NCI-H1417 (cell line): ENCODE measurements at regions not wholly inside any gene's neighbourhood (a gene's known extent, or its start where the extent isn't known, plus 50 kb on each side); places are given as distances from the start of the nearest gene placed in this dataset.
"Not testable (repeated sequence)": the region's sequence is repeated elsewhere in the genome, so short reads cannot be mapped to it uniquely, and the experiment has no call there.

Source experiments
- DNase-seq, 3 experiments: peaks; one replicate each; lab custom pipeline; 2025; lab: John Stamatoyannopoulos, UW

GRCh38 chr4:33780952-33781791, 2463.1 kb downstream of the ARAP2 start:
- DNase-seq, result no peak

DNA sequence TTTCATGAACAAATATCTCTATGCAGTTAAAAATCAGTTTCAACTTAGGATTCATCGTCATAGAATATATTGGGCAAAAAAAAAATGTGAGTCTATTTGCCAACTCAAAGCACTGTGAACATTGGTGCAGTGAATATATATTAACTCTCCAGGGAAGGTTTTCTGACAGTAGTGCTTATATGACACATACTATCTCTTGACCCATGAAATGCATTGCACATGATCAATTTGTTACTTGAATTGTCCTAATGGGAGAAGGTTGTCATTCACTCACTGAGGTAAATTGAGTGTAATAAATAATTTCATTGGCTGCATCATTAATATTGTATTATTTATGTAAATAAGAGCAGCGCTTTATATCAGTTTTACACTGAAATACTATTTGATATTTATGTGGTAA, 2458.5 kb downstream of the ARAP2 start:
- DNase-seq, result no peak

DNA sequence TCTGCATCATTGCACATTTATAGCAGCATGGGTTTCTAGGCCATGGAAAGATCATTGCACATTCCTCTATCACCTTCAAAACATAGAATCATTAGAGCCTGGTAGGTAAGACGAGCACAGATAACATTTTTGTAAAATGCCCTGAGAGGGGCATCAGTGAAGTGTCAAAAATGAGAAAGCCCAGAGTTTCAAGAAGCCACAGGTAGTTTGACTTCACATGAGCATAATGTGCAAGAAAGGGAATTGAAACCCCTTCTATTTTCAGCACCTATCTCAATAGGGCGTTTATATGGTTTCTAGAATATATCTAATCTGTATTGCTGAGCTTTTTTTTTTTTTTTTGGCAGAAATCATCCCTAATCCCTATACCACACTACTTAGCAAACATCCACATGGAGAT, 2441.7 kb downstream of the ARAP2 start:
- no peak for DNase-seq

GRCh38 chr4:33825685-33826084, 2418.6 kb downstream of the ARAP2 start:
- no peak for DNase-seq

GRCh38 chr4:33829356-33829755, 2415.0 kb downstream of the ARAP2 start:
- not testable (repeated sequence) for DNase-seq

DNA sequence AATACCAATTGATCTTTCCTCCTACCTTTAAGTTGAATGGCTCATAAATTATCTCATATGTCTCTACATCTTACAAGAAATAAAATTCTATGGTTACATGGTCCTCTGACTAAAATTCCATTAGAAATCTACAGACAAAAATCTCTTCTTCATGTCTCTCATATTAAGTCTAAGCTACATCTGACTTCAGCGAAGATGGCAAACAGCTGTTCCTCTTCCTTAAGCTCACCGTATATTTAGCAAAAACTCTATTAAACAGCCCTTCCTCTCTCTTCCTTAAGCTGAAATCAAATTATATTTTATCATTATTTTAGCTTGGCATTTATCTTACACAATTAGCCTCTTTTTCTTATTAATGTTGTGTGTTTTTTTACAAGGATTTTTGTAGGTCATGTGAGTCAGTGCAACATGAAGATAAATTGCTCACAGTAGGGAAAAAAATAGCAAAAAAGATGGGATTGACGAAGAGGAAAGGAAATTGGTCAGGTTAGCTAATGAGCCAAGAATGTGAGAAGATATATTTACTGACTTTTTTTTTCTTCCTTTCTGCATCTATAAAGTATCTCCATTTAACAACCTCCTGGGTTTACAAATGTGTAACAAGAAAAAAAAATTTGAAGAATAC, 2412.8 kb downstream of the ARAP2 start:
- no peak for DNase-seq

DNA sequence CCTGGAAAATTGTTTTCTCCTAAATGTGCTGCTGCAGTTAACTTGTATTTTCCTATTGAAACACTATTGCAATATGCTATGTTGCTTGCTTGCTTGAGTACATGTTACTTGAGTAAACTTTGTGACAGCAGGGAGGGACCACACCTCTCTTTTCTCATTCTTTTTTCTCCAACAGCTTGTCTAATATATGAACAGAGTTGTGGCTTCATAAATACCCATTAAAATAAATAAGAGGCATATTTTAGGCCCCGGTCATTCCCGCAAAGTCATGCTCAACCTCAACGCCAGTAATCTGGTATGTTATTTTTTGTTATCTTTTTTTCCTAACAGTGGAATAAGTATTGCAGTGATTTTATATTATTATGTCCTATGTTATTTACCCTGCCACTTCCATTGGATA, 2408.6 kb downstream of the ARAP2 start:
- not testable (repeated sequence) for DNase-seq

DNA sequence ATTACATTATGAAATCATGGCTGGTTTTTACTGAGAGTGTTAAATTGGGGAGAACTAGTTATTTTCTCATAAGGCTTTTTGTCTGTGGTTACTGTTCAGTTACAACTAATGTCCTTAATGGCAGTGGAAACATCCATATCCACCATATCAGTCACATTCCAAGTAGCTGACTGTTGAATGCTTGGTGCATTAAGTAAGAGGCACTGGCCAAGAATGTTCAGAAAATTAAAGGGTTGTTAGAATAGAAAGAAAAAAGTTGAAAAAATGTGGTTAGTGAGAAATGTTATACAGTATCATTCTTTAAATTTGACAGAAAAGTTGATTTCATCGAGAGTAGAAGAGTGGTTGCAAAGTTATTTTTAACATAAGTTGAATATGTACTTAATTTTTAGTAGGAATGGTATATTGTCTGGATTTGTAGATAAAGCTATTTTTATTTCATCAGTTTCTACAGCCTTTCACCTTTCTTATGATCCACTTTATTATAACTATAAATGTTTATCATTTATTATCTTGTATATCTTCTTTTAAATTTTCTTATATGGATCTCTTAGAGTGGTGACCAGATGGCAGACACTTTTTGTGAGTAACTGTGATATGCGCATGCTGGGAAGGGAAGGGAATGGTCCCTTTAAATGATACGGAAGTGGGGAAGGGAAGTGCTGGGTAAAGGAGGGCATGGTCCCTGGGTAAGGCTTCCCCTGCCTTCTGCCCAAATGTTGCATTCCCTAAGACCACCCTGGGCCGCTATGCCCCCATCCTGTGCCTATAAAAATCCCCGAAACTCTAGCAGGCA, 2407.1 kb downstream of the ARAP2 start:
- no peak for DNase-seq

- no peak for DNase-seq
Measured at GRCh38 chr4:33841120-33841519, 2403.2 kb downstream of the ARAP2 start.

GRCh38 chr4:33850371-33850902, 2393.9 kb downstream of the ARAP2 start:
- no peak for DNase-seq

- DNase-seq, result not testable (repeated sequence)
Measured at GRCh38 chr4:33853670-33854069, 2390.6 kb downstream of the ARAP2 start.

DNA sequence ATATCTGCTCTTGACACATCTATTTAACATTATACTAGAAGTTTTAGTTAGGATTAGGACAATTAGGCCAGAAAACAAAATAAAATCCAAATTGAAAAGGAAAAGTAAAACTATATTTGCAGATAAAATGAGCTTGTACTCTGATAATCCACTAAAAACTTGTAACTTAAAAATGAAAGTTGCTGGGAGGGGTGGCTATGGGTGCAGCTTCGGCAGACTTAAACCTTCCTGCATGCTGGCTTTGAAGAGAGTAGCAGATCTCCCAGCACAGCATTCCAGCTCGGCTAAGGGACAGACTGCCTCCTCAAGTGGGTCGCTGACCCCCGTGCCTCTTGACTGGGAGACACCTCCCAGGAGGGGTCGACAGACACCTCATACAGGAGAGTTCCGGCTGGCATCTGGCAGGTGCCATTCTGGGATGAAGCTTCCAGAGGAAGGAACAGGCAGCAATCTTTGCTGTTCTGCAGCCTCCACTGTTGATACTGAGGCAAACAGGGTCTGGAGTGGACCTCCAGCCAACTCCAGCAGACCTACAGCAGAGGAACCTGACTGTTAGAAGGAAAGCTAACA, 2379.9 kb downstream of the ARAP2 start:
- no peak for DNase-seq

DNA sequence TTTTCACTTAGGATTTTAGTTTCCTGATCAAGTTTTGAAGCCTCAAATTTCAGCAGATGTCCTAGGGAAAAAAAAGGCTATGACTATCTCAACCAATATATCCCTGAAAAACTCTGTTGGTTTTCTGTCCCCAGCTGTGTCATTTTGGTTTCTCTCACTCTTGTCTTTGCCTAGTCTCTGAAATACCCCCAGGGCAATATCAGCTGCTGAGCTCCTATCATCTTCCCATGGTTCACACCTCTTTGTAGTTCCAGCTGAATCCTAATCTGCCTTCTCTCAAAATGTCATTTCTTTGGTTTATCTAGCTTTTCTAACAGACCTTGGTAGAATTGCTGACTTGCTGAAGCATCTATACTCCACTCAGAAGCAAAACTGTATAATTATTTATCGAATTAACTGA, 2370.5 kb downstream of the ARAP2 start:
- no peak for DNase-seq

GRCh38 chr4:33878710-33879109, 2365.6 kb downstream of the ARAP2 start:
- peak in 1 of 3 experiments; percentile 23 for DNase-seq

GRCh38 chr4:33881176-33881575, 2363.1 kb downstream of the ARAP2 start:
- DNase-seq, result no peak

GRCh38 chr4:33882246-33882990, 2361.9 kb downstream of the ARAP2 start:
- DNase-seq, result no peak

- DNase-seq, result no peak
Measured at GRCh38 chr4:33883111-33883510, 2361.2 kb downstream of the ARAP2 start.

DNA sequence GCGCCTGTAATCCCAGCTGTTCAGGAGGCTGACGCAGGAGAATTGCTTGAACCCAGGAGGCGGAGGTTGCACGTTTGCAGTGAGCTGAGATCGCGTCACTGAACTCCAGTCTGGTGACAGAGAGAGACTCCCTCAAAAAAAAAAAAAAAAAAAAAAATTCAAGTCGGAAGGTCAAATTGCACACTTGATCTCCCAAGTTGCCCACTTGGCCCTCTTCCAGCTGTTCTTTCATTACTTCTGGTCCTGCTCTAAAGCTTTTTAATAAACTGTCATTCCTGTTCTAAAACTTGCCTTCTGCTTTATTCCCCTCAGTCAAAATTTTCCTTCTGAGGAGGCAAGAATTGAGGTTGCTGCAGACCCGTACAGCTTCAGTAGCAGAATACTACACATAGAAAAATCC, 2358.0 kb downstream of the ARAP2 start:
- no peak for DNase-seq

DNA sequence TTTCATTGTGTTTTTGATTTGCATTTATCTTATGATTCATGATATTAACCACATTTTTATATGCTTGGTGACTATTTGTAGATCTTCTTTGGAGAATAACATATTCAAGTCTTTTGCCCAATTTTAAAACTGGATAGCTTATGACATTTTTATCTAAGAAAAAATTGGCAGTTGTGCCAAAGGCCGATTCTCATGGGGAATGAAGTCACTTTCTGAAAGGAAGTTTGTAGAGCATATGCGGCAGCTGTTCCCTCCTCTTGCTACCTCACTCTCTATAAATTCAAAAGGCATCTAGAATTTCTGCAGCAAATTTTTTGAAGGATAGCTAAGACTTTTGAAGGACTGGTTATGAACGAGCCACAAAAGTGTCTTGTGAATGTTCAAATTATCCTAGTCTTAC, 2353.5 kb downstream of the ARAP2 start:
- no peak for DNase-seq

DNA sequence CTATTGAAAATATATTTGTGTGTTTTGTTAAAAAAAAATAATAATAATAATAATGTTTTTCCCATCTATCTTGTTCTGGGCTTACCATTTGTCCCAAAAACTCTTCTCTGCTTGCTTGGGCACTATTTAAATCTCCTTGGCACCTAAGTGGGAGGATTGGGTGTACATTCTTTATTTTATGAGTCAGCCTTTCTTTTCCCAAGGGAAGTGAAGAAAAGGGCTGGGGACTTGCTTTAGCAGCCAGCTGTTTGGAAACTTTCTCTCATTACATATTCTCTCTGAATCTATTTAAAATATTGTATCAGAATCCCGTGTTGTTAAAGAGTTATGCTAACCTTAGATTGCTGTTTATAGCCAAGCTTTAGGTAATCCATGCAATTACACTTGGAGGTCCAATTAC, 2332.4 kb downstream of the ARAP2 start:
- DNase-seq, result no peak

GRCh38 chr4:33914386-33914785, 2329.9 kb downstream of the ARAP2 start:
- DNase-seq, result no peak
